B cell (primary cell): ENCODE measurements at regions not wholly inside any gene's neighbourhood (a gene's known extent, or its start where the extent isn't known, plus 50 kb on each side); places are given as distances from the start of the nearest gene placed in this dataset.

Experiments used
- ATAC-seq: fragments of 200-7000 bp; cut with Tn5 transposase; one replicate; pipeline ENCODE4 v1.10.0; 2021; ENCODE audit warnings: low read depth, mild to moderate bottlenecking, moderate number of reproducible peaks, moderate library complexity
- CTCF ChIA-PET: fragments of 350-600 bp; sonication (Branson Sonifier 250); formaldehyde crosslinking; loops from one replicate; lab custom pipeline; 2021; ENCODE audit warnings: antibody characterized with exemption, inconsistent platforms; lab: Charles Lee
- POLR2A ChIA-PET: fragments of 350-600 bp; sonication (Branson Sonifier 250); formaldehyde crosslinking; loops from one replicate; lab custom pipeline; 2021; ENCODE audit warnings: antibody characterized with exemption; lab: Charles Lee
- DNase-seq: peaks from one replicate; pipeline ENCODE4 v3.0.0; 2013
- H2AFZ ChIP-seq: 2 replicates; pipeline ENCODE4 v1.6.1; 2012; ENCODE audit warnings: mild to moderate bottlenecking, low read depth, low read length; ENCODE audit not compliant: insufficient read depth, poor library complexity, severe bottlenecking
- H3K27ac ChIP-seq, 2 donors: 1 replicate in 1 of 2; 2 replicates in 1 of 2; pipeline ENCODE4 v1.5.1; 2012 to 2013; ENCODE audit warnings: low read length in 2 of 2, mild to moderate bottlenecking in 2 of 2, moderate library complexity in 1 of 2
- H3K27me3 ChIP-seq, 4 experiments: fragments of 200-600 bp in 1 of 4; sonication (generic) in 1 of 4; replicated peaks in 1 of 4; 1 replicate in 2 of 4; 2 replicates in 2 of 4; pipeline versions ENCODE4 v1.6.1 to v1.7.0; 2013 to 2016; ENCODE audit warnings: low read length in 3 of 4, mild to moderate bottlenecking in 2 of 4, mixed read lengths in 1 of 4, moderate library complexity in 1 of 4; ENCODE audit not compliant: insufficient read depth in 4 of 4, control insufficient read depth in 3 of 4; ENCODE audit errors: control extremely low read depth in 1 of 4
- H3K36me3 ChIP-seq, 2 experiments: replicated peaks in 1 of 2; 1 replicate in 1 of 2; 2 replicates in 1 of 2; pipeline versions ENCODE4 v1.6.1 to v1.7.1; 2013; ENCODE audit warnings: low read length in 1 of 2; ENCODE audit not compliant: insufficient read depth in 2 of 2, control insufficient read depth in 1 of 2; ENCODE audit errors: control extremely low read depth in 1 of 2, extremely low read depth in 1 of 2
- H3K4me1 ChIP-seq, 2 donors: fragments of 200-600 bp in 1 of 2; sonication (generic) in 1 of 2; 1 replicate in 1 of 2; 2 replicates in 1 of 2; pipeline versions ENCODE4 v1.5.1 to v1.6.1; 2013 to 2017; ENCODE audit warnings: low read length in 2 of 2; ENCODE audit not compliant: control insufficient read depth in 2 of 2, insufficient read depth in 2 of 2
- H3K4me2 ChIP-seq: replicated peaks from 2 replicates; pipeline ENCODE3; 2012; ENCODE audit warnings: mild to moderate bottlenecking, low read depth, low read length; ENCODE audit not compliant: poor library complexity, severe bottlenecking
- H3K4me3 ChIP-seq, 5 experiments: fragments of 200-600 bp in 1 of 5; sonication (generic) in 1 of 5; 1 replicate in 3 of 5; 2 replicates in 2 of 5; pipeline versions ENCODE4 v1.5.1 to v1.7.0; 2011 to 2016; ENCODE audit warnings: low read length in 4 of 5, mild to moderate bottlenecking in 4 of 5, low read depth in 2 of 5, control low read depth in 1 of 5, moderate library complexity in 1 of 5; ENCODE audit not compliant: insufficient read depth in 1 of 5; ENCODE audit errors: control extremely low read depth in 1 of 5, extremely low read depth in 1 of 5
- H3K79me2 ChIP-seq: fragments of 200-600 bp; sonication (generic); one replicate; pipeline ENCODE4 v1.6.0; 2016; ENCODE audit warnings: low read length; ENCODE audit not compliant: control insufficient read depth, insufficient read depth
- H3K9ac ChIP-seq: fragments of 200-600 bp; sonication (generic); 2 replicates; pipeline ENCODE4 v1.6.1; 2017; ENCODE audit warnings: mild to moderate bottlenecking, low read length, moderate library complexity
- H3K9me3 ChIP-seq, 3 donors: one replicate each; pipeline versions ENCODE4 v1.6.1 to v1.7.1; 2013; ENCODE audit warnings: low read length in 2 of 3; ENCODE audit not compliant: control insufficient read depth in 2 of 3, insufficient read depth in 1 of 3; ENCODE audit errors: control extremely low read depth in 1 of 3
- H4K20me1 ChIP-seq: 2 replicates; pipeline ENCODE4 v1.6.0; 2012; ENCODE audit warnings: mild to moderate bottlenecking, low read length; ENCODE audit not compliant: insufficient read depth, control insufficient read depth, poor library complexity, severe bottlenecking
- H3K27ac Mint-ChIP-seq: one replicate; pipeline ENCODE4 v1.8.0; 2021; ENCODE audit warnings: mixed read lengths
- H3K27me3 Mint-ChIP-seq: one replicate; pipeline ENCODE4 v1.8.0; 2021; ENCODE audit warnings: mixed read lengths
- H3K4me1 Mint-ChIP-seq: one replicate; pipeline ENCODE4 v1.8.0; 2021; ENCODE audit warnings: mixed read lengths
- H3K4me3 Mint-ChIP-seq: one replicate; pipeline ENCODE4 v1.8.0; 2021; ENCODE audit warnings: mixed read lengths
- H3K9me3 Mint-ChIP-seq: one replicate; pipeline ENCODE4 v1.8.0; 2022; ENCODE audit warnings: mixed read lengths; ENCODE audit not compliant: insufficient read depth
- CTCF ChIP-seq: fragments of 200-600 bp; IDR thresholded peaks from one replicate; pipeline ENCODE4 v1.8.0; 2022; ENCODE audit warnings: antibody characterized with exemption, mild to moderate bottlenecking
- EZH2 ChIP-seq: IDR thresholded peaks from 2 replicates; pipeline ENCODE4 v1.6.1; 2012; ENCODE audit warnings: borderline replicate concordance, low read depth, mild to moderate bottlenecking, moderate library complexity, low read length; ENCODE audit not compliant: insufficient read depth, poor library complexity, severe bottlenecking
- WGBS: methylation state at CpG from one replicate; pipeline ENCODE4 v1.1.5; 2013; ENCODE audit warnings: missing lambda C conversion rate; ENCODE audit not compliant: insufficient coverage; 5-methylcytosine and 5-hydroxymethylcytosine counted together
- intact Hi-C: fragments of 100-400 bp; cut with micrococcal nuclease; formaldehyde crosslinking; loops from one replicate; pipeline ENCODE4 v1.10.0; 2022

GRCh38 chr3:13696699-13697098 lies 147.8 kb downstream of the FBLN2 start:
- Histone ChIP-seq H3K4me3 (no peak overlapping the region), H4K20me1 (no peaks in the 10 kb centered on the region), H3K4me1 (no peaks in the 10 kb centered on the region), H2AFZ (no peak overlapping the region), H3K36me3 (no peaks in the 10 kb centered on the region), H3K27me3 (peaks cover 0 to 9% (median 0%) of the 10 kb centered on the region in 4 experiments), H3K9me3 (peaks cover 0 to 18% (median 0%) of the 10 kb centered on the region in 3 donors), H3K4me2 (no peak overlapping the region), H3K9ac (no peak overlapping the region), H3K27ac (no peak overlapping the region), H3K79me2 (no peaks in the 10 kb centered on the region)
- H3K9me3 Mint-ChIP-seq: peaks cover 2% of the 10 kb centered on the region
- H3K27ac Mint-ChIP-seq: no peak overlapping the region
- CTCF ChIA-PET: no interaction called here
- peaks cover 15% of the 10 kb centered on the region for H3K27me3 Mint-ChIP-seq
- H3K4me1 Mint-ChIP-seq: no peaks in the 10 kb centered on the region
- ATAC-seq (no peak), DNase-seq (no peak)
- intact Hi-C loops: no loop called here
- H3K4me3 Mint-ChIP-seq: no peak overlapping the region
- POLR2A ChIA-PET: no interaction called here
- 63% methylated on average over 1 of the region's 2 CpGs for WGBS
- TF ChIP-seq EZH2: no peak
- no peak for TF ChIP-seq CTCF

GRCh38 chr3:13693441-13693840 lies 144.5 kb downstream of the FBLN2 start:
- H3K4me1 Mint-ChIP-seq: no peaks in the 10 kb centered on the region
- ChIA-PET POLR2A (no interaction called here), CTCF (no interaction called here)
- Histone ChIP-seq H3K9me3 (peaks cover 0 to 10% (median 0%) of the 10 kb centered on the region in 3 donors), H3K4me1 (no peaks in the 10 kb centered on the region), H3K4me2 (no peak overlapping the region), H3K27ac (no peak overlapping the region), H4K20me1 (no peaks in the 10 kb centered on the region), H3K36me3 (no peaks in the 10 kb centered on the region), H3K4me3 (no peak overlapping the region), H3K79me2 (no peaks in the 10 kb centered on the region), H3K27me3 (peaks cover 0 to 9% (median 0%) of the 10 kb centered on the region in 4 experiments), H2AFZ (no peak overlapping the region), H3K9ac (no peak overlapping the region)
- intact Hi-C loops: no loop called here
- H3K27ac Mint-ChIP-seq: no peak overlapping the region
- H3K9me3 Mint-ChIP-seq: peaks cover 2% of the 10 kb centered on the region
- WGBS: 89% methylated on average over 2 of the region's 3 CpGs
- H3K27me3 Mint-ChIP-seq: peaks cover 23% of the 10 kb centered on the region
- no peak for ATAC-seq
- DNase-seq: no peak
- H3K4me3 Mint-ChIP-seq: no peak overlapping the region
- TF ChIP-seq EZH2 (no peak), CTCF (no peak)
